ENCODE measurements at regions not wholly inside any gene's neighbourhood (a gene's known extent, or its start where the extent isn't known, plus 50 kb on each side); places are given as distances from the start of the nearest gene placed in this dataset.
A peak's percentile ranks its signal among the peaks of the same experiment; 100 is the strongest.

- peaks cover 0 to 33% of the 10 kb centered on the region in 2 experiments; a peak in 3 of 5 replicates for H3K4me1 ChIP-seq (replicated peaks in 1 of 2; ENCODE audit: control insufficient read depth in 2 of 2, insufficient read depth in 2 of 2, low read length in 2 of 2)
- 9% methylated on average over 2 of the region's 2 CpGs for WGBS (ENCODE audit: insufficient coverage, low coverage, missing lambda C conversion rate)
- CTCF ChIA-PET (ENCODE audit: low intra/inter-chr PET ratio) = no interaction called here
- POLR2A ChIA-PET = no interaction called here
- H3K36me3 ChIP-seq (ENCODE audit: control insufficient read depth, insufficient read depth, low read length) = no peaks in the 10 kb centered on the region
- TF ChIP-seq YY1 (IDR thresholded peaks at IDR 0.05; ENCODE audit: borderline replicate concordance in 1 of 3, control insufficient read depth in 1 of 3, extremely low read depth in 1 of 3, insufficient read depth in 3 of 3, insufficient read length in 1 of 3, insufficient replicate concordance in 2 of 3, low read depth in 1 of 3, low read length in 2 of 3) (no peak), ZNF668 (CRISPR knock-in tag; IDR thresholded peaks at IDR 0.05) (no peak), ZNF354B (CRISPR knock-in tag; IDR thresholded peaks at IDR 0.05) (no peak), CC2D1A (IDR thresholded peaks at IDR 0.05) (no peak), MEIS2 (IDR thresholded peaks at IDR 0.05; ENCODE audit: partially characterized antibody) (peak; percentile 79), NFE2L1 (tag; IDR thresholded peaks at IDR 0.05; ENCODE audit: borderline replicate concordance, low read depth) (no peak), PKNOX1 (IDR thresholded peaks at IDR 0.05) (peak; percentile 88), PBX2 (CRISPR knock-in tag; IDR thresholded peaks at IDR 0.05; ENCODE audit: low read depth) (no peak), PBX2 (tag; conservative IDR thresholded peaks at IDR 0.05; ENCODE audit: low read depth) (peak; percentile 64), TBP (optimal IDR thresholded peaks at IDR 0.05; ENCODE audit: low read depth, low read length) (no peak), ZNF311 (CRISPR knock-in tag; IDR thresholded peaks at IDR 0.05) (no peak)
- TF ChIP-seq, protein P1, sequence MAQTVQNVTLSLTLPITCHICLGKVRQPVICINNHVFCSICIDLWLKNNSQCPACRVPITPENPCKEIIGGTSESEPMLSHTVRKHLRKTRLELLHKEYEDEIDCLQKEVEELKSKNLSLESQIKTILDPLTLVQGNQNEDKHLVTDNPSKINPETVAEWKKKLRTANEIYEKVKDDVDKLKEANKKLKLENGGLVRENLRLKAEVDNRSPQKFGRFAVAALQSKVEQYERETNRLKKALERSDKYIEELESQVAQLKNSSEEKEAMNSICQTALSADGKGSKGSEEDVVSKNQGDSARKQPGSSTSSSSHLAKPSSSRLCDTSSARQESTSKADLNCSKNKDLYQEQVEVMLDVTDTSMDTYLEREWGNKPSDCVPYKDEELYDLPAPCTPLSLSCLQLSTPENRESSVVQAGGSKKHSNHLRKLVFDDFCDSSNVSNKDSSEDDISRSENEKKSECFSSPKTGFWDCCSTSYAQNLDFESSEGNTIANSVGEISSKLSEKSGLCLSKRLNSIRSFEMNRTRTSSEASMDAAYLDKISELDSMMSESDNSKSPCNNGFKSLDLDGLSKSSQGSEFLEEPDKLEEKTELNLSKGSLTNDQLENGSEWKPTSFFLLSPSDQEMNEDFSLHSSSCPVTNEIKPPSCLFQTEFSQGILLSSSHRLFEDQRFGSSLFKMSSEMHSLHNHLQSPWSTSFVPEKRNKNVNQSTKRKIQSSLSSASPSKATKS (CRISPR knock-in tag; IDR thresholded peaks at IDR 0.05) = no peak
- no peaks in the 10 kb centered on the region for H3K79me2 ChIP-seq (ENCODE audit: control insufficient read depth, insufficient read depth, low read length)
- DNase-seq (ENCODE audit: extremely low read depth in 1 of 4, low spot score in 3 of 4) (no peak), ATAC-seq (no peak), FAIRE-seq (no peak)
- H3K4me3 ChIP-seq = no peak overlapping the region
- H3K9ac ChIP-seq (ENCODE audit: insufficient read depth in 1 of 2, low read depth in 2 of 2, low read length in 2 of 2) = no peak overlapping the region
- H3K27ac ChIP-seq (ENCODE audit: extremely low read depth, low read depth, low read length) = no peak overlapping the region
- in situ Hi-C loops (cut with MboI) = no loop called here
- no peaks in the 10 kb centered on the region for H3K27me3 ChIP-seq (ENCODE audit: control insufficient read depth in 2 of 2, insufficient read depth in 2 of 2, low read length in 2 of 2)
- intact Hi-C loops (cut with micrococcal nuclease) = no loop called here
- no peaks in the 10 kb centered on the region for H3K9me1 ChIP-seq (ENCODE audit: control insufficient read depth, insufficient read depth, low read length)
- H2AFZ ChIP-seq (ENCODE audit: low read depth, low read length) = no peak overlapping the region
- BruUV-seq (replicated peaks) = no TSS peak
- no peak overlapping the region for H3K4me2 ChIP-seq (ENCODE audit: insufficient read depth, low read length)
- no peaks in the 10 kb centered on the region for H4K20me1 ChIP-seq (replicated peaks; ENCODE audit: control insufficient read depth, insufficient read depth, low read length)
- H3K9me3 ChIP-seq (replicated peaks; ENCODE audit: control insufficient read depth, insufficient read depth, low read depth, low read length) = no peaks in the 10 kb centered on the region
Measured at GRCh38 chr2:207405150-207405549, 124.6 kb upstream of the CREB1 start.

All from K562 (cell line).